Endothelial cell (in vitro differentiated cells): ENCODE measurements at regions not wholly inside any gene's neighbourhood (a gene's known extent, or its start where the extent isn't known, plus 50 kb on each side); places are given as distances from the start of the nearest gene placed in this dataset.
"Not testable (repeated sequence)": the region's sequence is repeated elsewhere in the genome, so short reads cannot be mapped to it uniquely, and the experiment has no call there.

Experiments used
- DNase-seq: peaks from one replicate; pipeline ENCODE4 v3.0.0; 2021; ENCODE audit warnings: low spot score
- H3K27ac Mint-ChIP-seq: one replicate; pipeline ENCODE4 v1.8.0; 2021; ENCODE audit warnings: mixed read lengths, inconsistent platforms; ENCODE audit not compliant: unreplicated experiment
- H3K27me3 Mint-ChIP-seq: one replicate; pipeline ENCODE4 v1.8.0; 2021; ENCODE audit warnings: mild to moderate bottlenecking, moderate library complexity, mixed read lengths, inconsistent platforms; ENCODE audit not compliant: unreplicated experiment
- H3K36me3 Mint-ChIP-seq: one replicate; pipeline ENCODE4 v1.8.0; 2021; ENCODE audit warnings: mild to moderate bottlenecking, low read depth, mixed read lengths, inconsistent platforms; ENCODE audit not compliant: unreplicated experiment
- H3K4me1 Mint-ChIP-seq: one replicate; pipeline ENCODE4 v1.8.0; 2021; ENCODE audit warnings: mild to moderate bottlenecking, mixed read lengths, inconsistent platforms; ENCODE audit not compliant: unreplicated experiment
- H3K4me3 Mint-ChIP-seq: one replicate; pipeline ENCODE4 v1.8.0; 2021; ENCODE audit warnings: mild to moderate bottlenecking, mixed read lengths, inconsistent platforms; ENCODE audit not compliant: unreplicated experiment
- H3K9me3 Mint-ChIP-seq: one replicate; pipeline ENCODE4 v1.8.0; 2021; ENCODE audit warnings: mixed read lengths, inconsistent platforms; ENCODE audit not compliant: unreplicated experiment
- TF ChIP-seq, protein P1 (sequence below): fragments of 200-600 bp; sonication (generic); IDR thresholded peaks from one replicate; pipeline ENCODE4 v1.5.0; 2021; ENCODE audit warnings: antibody characterized with exemption; ENCODE audit not compliant: unreplicated experiment

DNA sequence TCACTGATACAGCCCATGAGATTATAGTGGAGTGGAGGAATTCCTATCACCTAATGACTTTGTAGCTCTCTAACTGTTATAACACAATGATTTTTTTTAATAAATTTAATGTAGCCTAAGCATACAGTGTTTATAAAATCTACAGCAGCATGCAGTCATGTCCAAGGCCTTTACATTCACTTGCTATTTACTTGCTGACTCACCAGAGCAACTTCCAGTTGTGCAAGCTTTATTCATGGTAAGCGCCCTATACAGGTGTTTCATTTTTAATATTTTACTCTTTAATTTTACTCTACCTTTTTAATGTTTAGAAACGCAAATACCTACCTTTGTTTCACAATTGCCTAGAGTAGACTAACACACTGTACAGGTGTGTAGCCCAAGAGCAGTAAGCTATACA, 1652.2 kb downstream of the BRINP3 start:
- Mint-ChIP-seq H3K9me3 (no peaks in the 10 kb centered on the region), H3K4me1 (peaks cover 13% of the 10 kb centered on the region), H3K27ac (no peak overlapping the region), H3K36me3 (no peaks in the 10 kb centered on the region), H3K27me3 (peaks cover 2% of the 10 kb centered on the region), H3K4me3 (no peak overlapping the region)
- TF ChIP-seq, protein P1, sequence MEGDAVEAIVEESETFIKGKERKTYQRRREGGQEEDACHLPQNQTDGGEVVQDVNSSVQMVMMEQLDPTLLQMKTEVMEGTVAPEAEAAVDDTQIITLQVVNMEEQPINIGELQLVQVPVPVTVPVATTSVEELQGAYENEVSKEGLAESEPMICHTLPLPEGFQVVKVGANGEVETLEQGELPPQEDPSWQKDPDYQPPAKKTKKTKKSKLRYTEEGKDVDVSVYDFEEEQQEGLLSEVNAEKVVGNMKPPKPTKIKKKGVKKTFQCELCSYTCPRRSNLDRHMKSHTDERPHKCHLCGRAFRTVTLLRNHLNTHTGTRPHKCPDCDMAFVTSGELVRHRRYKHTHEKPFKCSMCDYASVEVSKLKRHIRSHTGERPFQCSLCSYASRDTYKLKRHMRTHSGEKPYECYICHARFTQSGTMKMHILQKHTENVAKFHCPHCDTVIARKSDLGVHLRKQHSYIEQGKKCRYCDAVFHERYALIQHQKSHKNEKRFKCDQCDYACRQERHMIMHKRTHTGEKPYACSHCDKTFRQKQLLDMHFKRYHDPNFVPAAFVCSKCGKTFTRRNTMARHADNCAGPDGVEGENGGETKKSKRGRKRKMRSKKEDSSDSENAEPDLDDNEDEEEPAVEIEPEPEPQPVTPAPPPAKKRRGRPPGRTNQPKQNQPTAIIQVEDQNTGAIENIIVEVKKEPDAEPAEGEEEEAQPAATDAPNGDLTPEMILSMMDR = no peak
- no peak for DNase-seq

- Mint-ChIP-seq H3K27ac (no peak overlapping the region), H3K9me3 (no peaks in the 10 kb centered on the region), H3K27me3 (peaks cover 2% of the 10 kb centered on the region), H3K4me1 (peaks cover 12% of the 10 kb centered on the region), H3K4me3 (no peak overlapping the region), H3K36me3 (no peaks in the 10 kb centered on the region)
- DNase-seq = no peak
- TF ChIP-seq, protein P1 = no peak
Measured at GRCh38 chr1:188826800-188827199, 1650.9 kb downstream of the BRINP3 start.

DNA sequence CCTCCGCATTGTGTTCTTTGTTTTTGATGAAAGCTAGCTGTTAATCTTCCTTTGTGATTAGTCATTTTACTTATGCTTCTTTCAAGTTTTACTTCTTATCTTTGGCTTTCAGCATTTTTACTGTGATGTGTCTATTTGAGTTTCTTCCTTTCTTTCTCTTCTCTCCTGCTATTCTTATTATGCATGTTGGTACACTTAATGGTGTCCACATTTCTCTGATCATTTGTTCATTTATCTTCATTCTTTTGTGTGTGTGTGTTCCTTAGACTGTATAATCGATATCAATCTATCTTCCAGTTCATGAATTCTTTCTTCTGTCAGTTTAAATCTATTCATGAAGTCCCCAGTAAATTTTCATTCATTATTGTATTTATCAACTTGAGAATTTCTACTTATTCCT, 1650.3 kb downstream of the BRINP3 start:
- TF ChIP-seq, protein P1 = no peak
- no peaks in the 10 kb centered on the region for H3K9me3 Mint-ChIP-seq
- H3K36me3 Mint-ChIP-seq = no peaks in the 10 kb centered on the region
- peaks cover 6% of the 10 kb centered on the region for H3K4me1 Mint-ChIP-seq
- no peak overlapping the region for H3K27ac Mint-ChIP-seq
- no peak for DNase-seq
- no peaks in the 10 kb centered on the region for H3K27me3 Mint-ChIP-seq
- no peak overlapping the region for H3K4me3 Mint-ChIP-seq

- not testable (repeated sequence) for H3K27me3 Mint-ChIP-seq, H3K4me3 Mint-ChIP-seq, H3K9me3 Mint-ChIP-seq, DNase-seq, H3K4me1 Mint-ChIP-seq, H3K27ac Mint-ChIP-seq, H3K36me3 Mint-ChIP-seq
Measured at GRCh38 chr1:188841111-188841696, 1636.5 kb downstream of the BRINP3 start.

DNA sequence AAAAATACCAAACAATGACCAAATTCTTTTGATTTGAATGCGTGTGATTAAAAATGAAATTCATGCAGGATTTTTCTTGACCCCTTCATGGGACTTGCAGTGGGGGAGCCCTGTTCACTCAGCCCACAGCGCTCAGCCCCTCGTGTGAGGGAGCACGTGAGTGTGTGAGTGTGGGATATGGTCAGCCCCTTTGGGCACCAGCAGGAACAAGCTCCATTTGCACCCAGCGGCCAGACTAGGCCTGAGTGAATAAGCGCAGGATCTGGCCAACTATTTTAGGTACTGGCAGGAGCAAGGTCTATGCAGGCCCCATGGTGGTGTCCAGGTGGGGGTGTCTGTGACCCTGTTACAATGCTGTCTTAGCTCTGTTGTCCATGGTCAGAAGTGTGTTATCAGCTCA, 1631.2 kb downstream of the BRINP3 start:
- no peaks in the 10 kb centered on the region for H3K4me1 Mint-ChIP-seq
- no peak overlapping the region for H3K27ac Mint-ChIP-seq
- DNase-seq = no peak
- no peak overlapping the region for H3K4me3 Mint-ChIP-seq
- no peaks in the 10 kb centered on the region for H3K9me3 Mint-ChIP-seq
- no peaks in the 10 kb centered on the region for H3K27me3 Mint-ChIP-seq
- H3K36me3 Mint-ChIP-seq = no peaks in the 10 kb centered on the region
- TF ChIP-seq, protein P1 = no peak
